Stomach (tissue), 4 donors: ENCODE measurements at regions not wholly inside any gene's neighbourhood (a gene's known extent, or its start where the extent isn't known, plus 50 kb on each side); places are given as distances from the start of the nearest gene placed in this dataset.

ENCODE experiments used
- CTCF ChIP-seq, 7 experiments: fragments of 450-650 bp in 4 of 7; fragments of 200-600 bp in 3 of 7; sonication (generic) in 3 of 7; IDR thresholded peaks; one replicate each; pipeline ENCODE4 v1.5.1; 2016 to 2019; ENCODE audit warnings: antibody characterized with exemption in 7 of 7, control low read depth in 2 of 7, mild to moderate bottlenecking in 1 of 7
- EP300 ChIP-seq: sonication (generic); formaldehyde crosslinking; IDR thresholded peaks from one replicate; pipeline ENCODE4 v1.6.1; 2017; ENCODE audit warnings: antibody characterized with exemption
- POLR2A ChIP-seq, 4 donors: fragments of 450-650 bp; IDR thresholded peaks; one replicate each; pipeline ENCODE4 v1.6.1; 2016; ENCODE audit warnings: antibody characterized with exemption in 4 of 4, control low read depth in 2 of 4, mild to moderate bottlenecking in 1 of 4, moderate library complexity in 1 of 4
- POLR2AphosphoS5 ChIP-seq, 3 donors: sonication (generic); formaldehyde crosslinking; IDR thresholded peaks; one replicate each; pipeline ENCODE4 v1.6.1; 2016; ENCODE audit warnings: antibody characterized with exemption in 3 of 3

- TF ChIP-seq CTCF (IDR thresholded peaks at IDR 0.05) = no peak
- no peak for TF ChIP-seq POLR2A (IDR thresholded peaks at IDR 0.05)
- TF ChIP-seq POLR2AphosphoS5 (IDR thresholded peaks at IDR 0.05) = no peak
- no peak for TF ChIP-seq EP300
Measured at GRCh38 chr2:53608293-53608692, 159.3 kb upstream of the CHAC2 start.
